HepG2 (cell line): ENCODE measurements at regions not wholly inside any gene's neighbourhood (a gene's known extent, or its start where the extent isn't known, plus 50 kb on each side); places are given as distances from the start of the nearest gene placed in this dataset.

Experiments
- CEBPB ChIP-seq: IDR thresholded peaks from 2 replicates; pipeline ENCODE4 v1.6.1; 2011; ENCODE audit warnings: low read depth, low read length, improper control_type of control experiment, borderline replicate concordance
- CTCF ChIP-seq: sonication (generic); formaldehyde crosslinking; IDR thresholded peaks from 2 replicates; pipeline ENCODE4 v1.5.0; 2020; ENCODE audit warnings: mild to moderate bottlenecking, missing genetic modification reagents, moderate library complexity
- HBP1 ChIP-seq: IDR thresholded peaks from 2 replicates; pipeline ENCODE4 v1.6.1; 2016; ENCODE audit warnings: low read depth, control low read depth
- NR3C1 ChIP-seq: sonication (generic); formaldehyde crosslinking; IDR thresholded peaks from 2 replicates; pipeline ENCODE4 v1.4.0; 2020; ENCODE audit warnings: missing genetic modification reagents
- REST ChIP-seq, 2 experiments: IDR thresholded peaks; 2 replicates each; pipeline ENCODE4 v1.6.1; 2011 to 2012; ENCODE audit warnings: low read length in 2 of 2, borderline replicate concordance in 1 of 2, low read depth in 1 of 2, mild to moderate bottlenecking in 1 of 2, moderate library complexity in 1 of 2
- SSRP1 ChIP-seq: IDR thresholded peaks from 2 replicates; pipeline ENCODE4 v1.6.1; 2016; ENCODE audit warnings: control low read depth

GRCh38 chr4:27775156-27775555, 914.5 kb downstream of the STIM2 start:
- no peak for TF ChIP-seq NR3C1 (CRISPR knock-in tag)
- no peak for TF ChIP-seq REST (IDR thresholded peaks at IDR 0.05; ENCODE audit: borderline replicate concordance in 1 of 2, low read depth in 1 of 2, low read length in 2 of 2)
- no peak for TF ChIP-seq CTCF (CRISPR knock-in tag)
- TF ChIP-seq CEBPB = no peak
- no peak for TF ChIP-seq SSRP1 (CRISPR knock-in tag)
- no peak for TF ChIP-seq HBP1 (CRISPR knock-in tag)
